ENCODE measurements at regions not wholly inside any gene's neighbourhood (a gene's known extent, or its start where the extent isn't known, plus 50 kb on each side); places are given as distances from the start of the nearest gene placed in this dataset.

DNA sequence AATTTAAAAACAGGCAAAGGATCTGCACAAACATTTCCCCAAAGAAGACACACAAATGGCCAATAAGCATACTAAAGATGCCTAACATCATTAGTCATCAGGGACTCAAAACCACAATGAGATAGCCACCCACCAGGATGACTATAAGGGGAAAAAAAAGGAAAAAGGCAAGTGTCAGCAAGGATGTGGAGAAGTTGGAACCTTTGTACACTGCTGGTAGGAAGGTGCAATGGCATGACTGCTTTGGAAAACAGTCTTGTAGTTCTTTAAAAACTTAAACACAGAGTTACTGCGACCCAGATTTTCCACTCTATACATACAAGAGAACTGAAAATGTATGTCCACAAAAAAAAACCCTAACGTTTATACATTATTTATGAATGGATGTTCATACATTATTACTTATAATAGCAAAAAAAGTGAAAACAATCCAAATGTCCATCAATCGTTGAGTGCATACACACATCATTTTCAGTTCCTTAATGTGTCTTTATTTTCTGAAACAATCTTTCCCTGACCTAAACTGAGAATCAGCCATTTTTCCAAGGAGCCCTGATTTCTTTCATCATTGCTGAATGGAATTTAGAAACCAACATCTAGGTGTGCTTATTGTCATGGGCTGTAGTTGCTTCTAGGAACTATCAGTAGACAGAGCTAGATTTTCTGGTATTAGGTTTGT lies 64.7 kb upstream of the TLK1 start:
- H3K4me3 ChIP-seq (replicated peaks in 1 of 2; ENCODE audit: low read depth in 2 of 2, low read length in 2 of 2) = no peak overlapping the region
- TF ChIP-seq CTCF (IDR thresholded peaks at IDR 0.05; ENCODE audit: low read depth, low read length) = peak; percentile 39
- DNase-seq (ENCODE audit: low read depth in 2 of 2) = peak; percentile 84 to 92

GRCh38 chr2:171217330-171217729 lies 56.6 kb upstream of the TLK1 start:
- no peak for DNase-seq (ENCODE audit: low read depth in 2 of 2)
- no peak for TF ChIP-seq CTCF (IDR thresholded peaks at IDR 0.05; ENCODE audit: low read depth, low read length)
- H3K4me3 ChIP-seq (replicated peaks in 1 of 2; ENCODE audit: low read depth in 2 of 2, low read length in 2 of 2) = no peak overlapping the region

DNA sequence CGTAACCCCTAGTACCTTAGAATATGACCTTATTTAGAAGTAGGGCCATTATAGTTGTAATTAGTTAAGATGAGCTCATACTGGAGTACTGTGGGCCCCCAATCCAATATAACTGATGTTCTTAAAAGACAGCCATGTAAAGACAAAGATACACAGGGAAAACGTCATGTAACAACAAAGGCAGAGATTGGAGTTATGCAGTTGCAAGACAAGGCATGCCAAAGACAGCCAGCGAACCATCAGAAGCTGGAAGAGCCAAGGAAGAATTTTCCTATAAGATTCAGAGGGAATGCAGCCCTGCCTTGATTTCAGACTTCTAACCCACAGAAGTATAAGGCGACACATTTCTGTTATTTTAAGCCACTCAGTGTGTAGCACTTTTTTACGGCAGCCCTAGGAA lies 55.9 kb upstream of the TLK1 start:
- no peak for DNase-seq (ENCODE audit: low read depth in 2 of 2)
- no peak overlapping the region for H3K4me3 ChIP-seq (replicated peaks in 1 of 2; ENCODE audit: low read depth in 2 of 2, low read length in 2 of 2)
- no peak for TF ChIP-seq CTCF (IDR thresholded peaks at IDR 0.05; ENCODE audit: low read depth, low read length)

DNA sequence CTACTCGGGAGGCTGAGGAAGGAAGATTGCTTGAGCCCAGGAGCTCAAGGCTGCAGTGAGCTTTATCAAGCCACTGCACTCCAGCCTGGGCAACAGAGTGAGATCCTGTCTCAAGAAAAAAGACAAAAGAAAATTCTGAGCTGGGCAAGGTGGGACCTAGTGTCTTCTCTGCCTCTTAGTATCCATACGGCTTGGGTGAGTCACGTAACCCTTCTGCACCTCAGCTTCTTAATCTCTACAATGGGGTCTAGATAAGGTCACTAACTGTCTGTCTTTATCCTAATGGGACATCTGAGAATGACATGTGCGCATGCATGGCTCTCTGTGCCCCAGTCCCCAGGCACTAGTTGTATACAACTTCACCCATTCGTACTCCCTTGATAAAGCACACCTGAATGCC lies 53.4 kb upstream of the TLK1 start:
- no peak overlapping the region for H3K4me3 ChIP-seq (replicated peaks in 1 of 2; ENCODE audit: low read depth in 2 of 2, low read length in 2 of 2)
- no peak for TF ChIP-seq CTCF (IDR thresholded peaks at IDR 0.05; ENCODE audit: low read depth, low read length)
- DNase-seq (ENCODE audit: low read depth in 2 of 2) = no peak

GRCh38 chr2:171210864-171211431 lies 50.3 kb upstream of the TLK1 start:
- no peak overlapping the region for H3K4me3 ChIP-seq (replicated peaks in 1 of 2; ENCODE audit: low read depth in 2 of 2, low read length in 2 of 2)
- no peak for DNase-seq (ENCODE audit: low read depth in 2 of 2)
- no peak for TF ChIP-seq CTCF (IDR thresholded peaks at IDR 0.05; ENCODE audit: low read depth, low read length)
